Astrocyte of the hippocampus (primary cell): ENCODE measurements at regions not wholly inside any gene's neighbourhood (a gene's known extent, or its start where the extent isn't known, plus 50 kb on each side); places are given as distances from the start of the nearest gene placed in this dataset.
"Not testable (repeated sequence)": the region's sequence is repeated elsewhere in the genome, so short reads cannot be mapped to it uniquely, and the experiment has no call there.

ENCODE experiments used
- DNase-seq: peaks from one replicate; pipeline ENCODE4 v3.0.0; 2011; ENCODE audit warnings: low read depth, low spot score

DNA sequence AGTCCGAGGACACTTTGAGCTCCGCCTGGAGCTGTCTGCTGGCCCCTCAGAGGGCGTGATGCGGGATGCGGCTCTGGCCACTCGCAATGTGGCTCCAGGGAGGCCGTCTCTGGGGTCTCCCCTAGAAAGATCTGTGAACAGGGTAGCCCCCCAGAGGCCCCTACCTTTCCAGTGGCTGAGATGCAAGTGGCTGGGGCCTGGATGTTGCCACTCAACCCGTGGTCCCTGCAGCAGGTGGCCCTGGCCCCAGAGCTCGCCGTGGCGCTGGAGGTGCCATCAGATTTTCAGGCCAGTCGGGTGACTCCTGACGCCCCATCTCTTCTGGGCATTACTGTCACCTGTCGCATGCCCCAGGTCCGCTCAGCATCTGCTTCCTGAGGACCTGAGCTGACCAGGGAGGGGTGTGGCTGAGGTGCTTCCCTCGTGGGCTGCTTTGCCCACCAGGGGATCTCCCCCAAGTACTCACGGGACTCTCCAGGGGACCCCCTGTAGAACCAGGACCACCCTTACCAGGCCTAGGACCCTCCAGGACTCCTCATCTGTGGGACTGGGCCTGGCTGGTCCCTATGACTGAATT lies 102.1 kb upstream of the LRPAP1 start:
- DNase-seq: no peak

DNA sequence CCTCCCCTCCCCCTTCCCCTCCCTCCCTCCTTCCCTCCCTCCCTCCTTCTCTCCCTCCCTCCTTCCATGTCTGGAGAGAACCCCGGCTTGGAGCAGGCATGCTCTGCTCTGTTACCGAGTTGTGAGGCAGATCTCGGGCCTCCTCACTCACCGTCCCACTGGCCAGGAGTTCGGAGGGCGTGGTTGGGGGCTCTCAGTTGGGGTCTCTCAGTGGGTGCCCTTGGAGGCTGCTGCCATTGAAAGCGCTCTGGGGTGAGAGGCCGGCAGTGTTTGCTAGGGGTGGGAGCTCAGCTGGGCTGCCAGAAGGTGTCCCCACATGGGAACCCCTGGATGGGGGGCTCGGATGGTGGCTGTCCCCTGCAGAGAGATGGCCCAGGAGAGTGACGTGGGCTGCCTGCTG lies 101.1 kb upstream of the LRPAP1 start:
- DNase-seq: not testable (repeated sequence)

DNA sequence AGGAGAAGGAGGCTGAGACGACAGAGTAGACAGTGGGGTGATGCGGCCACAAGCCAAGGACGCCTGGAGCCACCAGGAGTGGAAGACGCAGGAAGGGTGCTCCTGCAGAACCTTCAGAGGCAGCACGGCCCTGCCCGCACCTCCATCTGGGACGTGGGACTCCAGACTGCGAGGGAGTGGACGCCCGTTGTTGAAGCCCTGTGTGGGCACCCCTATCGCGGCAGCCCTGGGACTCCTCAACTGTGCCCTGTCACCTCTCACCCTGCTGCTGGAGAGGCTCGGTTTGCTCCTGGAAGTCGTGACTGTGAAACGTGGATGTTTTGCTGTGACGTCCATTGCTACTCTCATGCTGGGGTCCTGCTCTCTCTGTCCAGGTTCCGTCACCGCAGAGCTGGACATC lies 100.6 kb upstream of the LRPAP1 start:
- DNase-seq: not testable (repeated sequence)

DNA sequence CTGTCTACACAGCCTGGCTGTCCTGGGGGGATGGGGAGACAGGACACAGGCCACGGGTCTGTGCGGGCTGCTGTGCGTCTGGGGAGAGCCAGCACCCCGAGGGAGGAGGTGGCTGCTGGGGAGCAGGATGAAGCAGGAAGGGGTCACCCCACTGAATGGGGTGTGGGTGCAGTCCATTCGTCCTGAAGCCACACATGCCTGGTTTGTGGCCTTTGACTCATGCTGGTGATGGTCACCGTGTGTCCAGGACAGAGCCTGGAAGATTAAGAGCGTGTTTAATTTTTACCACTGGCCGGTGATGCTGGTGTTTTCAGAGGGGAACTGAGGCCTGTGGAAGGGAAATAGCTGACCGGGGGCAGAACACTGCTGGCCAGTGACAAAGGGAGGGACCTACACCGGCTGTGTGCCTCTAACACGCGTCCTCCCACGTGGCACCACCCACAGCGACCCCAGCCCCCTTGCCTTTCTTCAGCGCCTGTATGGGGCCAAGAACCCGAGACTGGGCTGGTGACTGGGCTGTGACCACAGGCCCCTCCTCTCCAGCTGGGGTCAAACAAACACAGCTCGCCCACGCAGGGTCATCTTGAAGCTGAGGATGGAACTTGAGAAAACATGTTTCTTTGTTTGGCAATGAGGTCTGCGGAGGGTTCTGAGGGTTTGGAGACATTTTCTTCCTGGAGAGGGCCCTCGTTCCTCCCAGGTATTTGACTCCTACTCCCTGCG lies 99.5 kb upstream of the LRPAP1 start:
- DNase-seq: not testable (repeated sequence)

DNA sequence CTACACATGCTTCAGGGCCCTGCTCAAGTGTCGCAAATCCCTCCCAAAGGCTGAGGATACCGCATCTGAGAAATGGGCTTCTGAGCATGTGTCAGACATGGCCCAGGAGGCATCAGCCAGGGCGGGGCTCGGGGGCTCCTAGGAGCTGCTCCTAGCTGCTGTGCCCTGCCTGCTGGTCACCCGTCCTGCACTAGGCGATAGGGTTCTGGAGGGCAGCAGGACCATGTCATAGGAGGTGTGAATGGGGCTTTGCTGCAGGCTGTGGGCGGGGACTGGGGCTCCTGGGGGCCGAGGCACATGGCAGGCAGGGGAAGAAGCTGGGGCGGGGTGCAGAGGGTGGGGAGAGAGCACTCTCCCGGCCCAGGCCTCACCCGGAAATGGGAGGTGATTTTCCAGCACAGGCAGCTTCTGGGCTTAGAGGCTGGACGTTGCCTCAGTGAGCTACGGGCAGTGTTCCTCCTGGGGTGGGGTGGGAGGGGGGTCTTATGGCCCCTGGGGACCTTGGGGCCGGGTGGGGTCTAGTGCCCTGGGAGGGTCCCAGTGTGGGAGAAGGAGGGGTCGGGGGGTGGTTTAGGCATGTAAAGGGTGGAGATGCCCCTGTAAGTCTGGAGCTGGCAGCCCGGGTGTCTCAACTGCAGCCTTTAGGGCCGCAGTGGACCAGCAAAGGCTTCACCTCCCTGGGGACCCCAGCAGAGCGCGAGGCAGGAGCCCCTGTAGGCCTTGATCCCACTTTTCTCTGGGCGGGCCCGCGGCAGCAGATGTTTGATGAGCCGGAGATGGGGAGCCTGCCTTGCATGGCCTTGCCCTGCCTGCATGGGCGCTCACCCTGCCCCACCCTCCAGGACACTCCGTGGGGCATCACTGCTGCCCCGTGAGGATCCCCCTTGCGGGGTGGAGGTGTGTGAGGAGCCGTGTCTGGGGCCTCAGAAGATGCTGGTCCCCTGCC lies 98.6 kb upstream of the LRPAP1 start:
- DNase-seq: no peak

DNA sequence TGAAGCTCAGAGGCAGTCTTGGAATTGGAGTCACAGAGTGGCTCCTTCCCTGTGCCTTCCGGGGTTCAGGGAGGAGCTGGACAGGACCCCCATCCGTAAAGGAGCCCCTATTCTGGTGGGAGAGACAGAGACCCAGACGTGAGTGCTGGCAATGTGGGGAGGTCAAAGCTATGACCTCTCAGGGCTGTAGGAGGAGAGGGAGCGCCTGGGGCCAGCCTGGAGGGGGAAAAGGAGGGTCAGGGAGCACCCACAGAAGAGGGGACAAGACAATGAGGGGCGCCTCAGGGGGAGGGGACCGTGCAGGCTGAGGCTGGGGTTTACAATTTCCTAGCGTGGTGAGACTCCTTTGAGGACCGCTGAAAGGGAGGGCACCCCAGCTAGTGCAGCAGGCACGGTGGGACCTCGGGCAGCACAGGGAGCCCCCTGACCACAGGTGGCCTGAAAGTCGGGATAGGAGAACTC lies 97.9 kb upstream of the LRPAP1 start:
- no peak for DNase-seq

DNA sequence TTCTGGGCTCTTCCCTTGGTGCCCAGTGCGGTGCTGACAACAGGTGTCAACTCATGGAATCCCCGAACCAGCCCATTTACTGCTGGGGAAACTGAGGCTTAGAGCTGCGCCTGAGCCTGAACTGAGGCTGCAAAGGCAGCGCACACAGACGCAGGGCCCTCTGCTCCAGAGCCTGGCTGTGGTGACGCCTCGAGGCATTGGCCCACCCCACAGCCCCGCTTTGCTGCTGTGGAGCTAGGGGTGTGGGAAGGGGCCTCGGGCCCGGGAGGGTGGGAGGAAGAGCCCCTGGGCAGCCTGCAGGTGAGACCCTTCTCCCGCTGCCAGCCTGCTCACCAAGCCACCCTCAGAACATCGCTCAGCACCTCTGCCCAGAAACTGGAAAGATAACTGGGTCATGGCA lies 97.4 kb upstream of the LRPAP1 start:
- no peak for DNase-seq

DNA sequence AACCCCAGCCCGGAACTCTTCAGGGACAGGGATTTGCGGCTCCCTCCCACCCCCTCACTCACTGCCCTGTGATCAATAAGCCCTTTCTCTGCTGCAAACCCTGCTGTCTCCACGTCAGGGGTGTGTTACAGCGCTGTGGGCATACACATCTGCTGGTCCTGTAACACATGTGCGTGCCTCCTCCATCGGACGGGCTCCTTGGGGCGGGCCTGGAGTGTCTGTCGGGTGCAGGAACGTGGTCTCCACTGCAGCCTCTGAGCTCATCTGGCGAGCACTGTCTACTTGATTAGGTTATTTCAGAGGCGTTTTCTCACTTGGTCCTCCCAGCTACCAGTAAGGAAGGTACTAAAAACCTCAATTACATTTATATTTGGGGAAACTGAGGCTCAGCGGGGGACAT lies 97.0 kb upstream of the LRPAP1 start:
- not testable (repeated sequence) for DNase-seq

DNA sequence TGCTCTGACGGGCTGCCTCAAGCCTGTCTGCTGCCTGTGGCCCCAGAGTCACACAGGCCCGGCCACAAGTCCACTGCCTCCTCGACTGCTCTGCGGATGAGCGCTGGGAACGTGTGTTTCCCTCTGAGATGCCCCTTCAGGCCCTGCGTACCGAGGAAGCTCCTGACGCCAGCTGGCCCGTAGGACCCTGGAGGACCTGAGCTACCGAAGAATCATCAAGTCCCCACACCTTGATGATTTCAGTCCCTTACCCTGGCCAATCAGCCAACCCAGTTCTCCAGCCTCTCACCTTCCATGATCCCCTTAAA lies 96.6 kb upstream of the LRPAP1 start:
- no peak for DNase-seq

DNA sequence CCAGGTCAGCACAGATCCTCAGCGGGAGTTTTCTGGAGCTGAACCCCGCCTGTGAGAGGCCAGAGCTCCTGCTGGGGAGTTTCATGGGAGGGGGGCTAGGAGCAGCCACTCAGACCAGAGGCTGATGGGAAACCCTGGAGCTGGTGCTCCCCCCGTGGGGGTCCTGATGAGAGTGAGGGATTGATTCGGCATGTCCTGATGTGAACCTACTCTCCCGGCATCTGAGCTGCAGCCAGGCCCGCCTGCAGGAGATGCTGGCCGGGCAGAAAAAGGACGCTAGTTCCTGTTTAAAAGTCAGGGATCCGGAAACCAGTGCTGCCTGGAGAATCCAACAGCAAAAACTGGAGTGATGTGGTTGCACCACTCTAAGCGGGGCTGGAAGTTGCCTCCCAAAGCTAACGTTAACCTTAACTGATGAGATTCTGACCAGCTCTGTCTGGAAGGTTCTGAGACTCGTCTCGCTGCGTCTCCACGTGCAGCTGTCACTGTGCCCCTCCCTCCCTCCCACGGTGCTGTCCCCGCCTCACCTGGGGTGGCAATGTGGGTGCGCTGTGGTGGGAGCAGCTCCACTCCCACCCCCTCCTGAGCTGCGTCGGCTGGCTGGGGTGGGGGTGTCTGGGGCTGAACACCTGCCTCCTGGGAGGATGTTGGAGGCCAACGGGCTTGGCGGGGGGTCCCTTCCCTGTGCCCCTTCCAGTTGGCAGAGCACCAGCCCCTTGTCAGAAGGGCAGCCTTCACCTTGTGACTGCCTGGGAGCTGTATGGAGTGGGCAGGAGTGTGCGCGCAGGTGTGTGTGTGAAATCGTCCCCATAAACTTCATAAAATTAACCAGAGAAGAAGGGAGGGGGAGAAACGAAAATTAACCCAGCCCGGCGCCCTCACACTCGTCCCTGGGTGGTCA lies 96.0 kb upstream of the LRPAP1 start:
- not testable (repeated sequence) for DNase-seq

DNA sequence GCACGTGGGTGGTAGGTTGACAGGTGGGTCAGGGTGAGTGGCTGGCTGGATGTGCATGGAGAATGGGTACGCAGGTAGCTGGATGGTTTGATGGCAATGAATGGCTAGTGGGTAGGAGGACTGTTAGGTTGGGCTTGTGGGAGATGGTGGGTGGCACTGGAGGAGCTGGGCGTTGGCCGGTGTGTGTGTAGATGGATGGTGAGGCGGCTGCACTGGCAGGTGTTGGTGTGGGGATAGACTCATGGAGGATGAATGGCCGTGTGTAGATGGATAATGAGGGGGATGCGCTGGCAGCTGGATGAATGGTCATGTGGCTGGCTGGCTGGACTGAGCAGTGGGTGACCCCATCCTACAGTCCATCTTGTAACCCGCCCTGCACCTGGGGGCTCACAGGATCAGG lies 95.2 kb upstream of the LRPAP1 start:
- DNase-seq: not testable (repeated sequence)

DNA sequence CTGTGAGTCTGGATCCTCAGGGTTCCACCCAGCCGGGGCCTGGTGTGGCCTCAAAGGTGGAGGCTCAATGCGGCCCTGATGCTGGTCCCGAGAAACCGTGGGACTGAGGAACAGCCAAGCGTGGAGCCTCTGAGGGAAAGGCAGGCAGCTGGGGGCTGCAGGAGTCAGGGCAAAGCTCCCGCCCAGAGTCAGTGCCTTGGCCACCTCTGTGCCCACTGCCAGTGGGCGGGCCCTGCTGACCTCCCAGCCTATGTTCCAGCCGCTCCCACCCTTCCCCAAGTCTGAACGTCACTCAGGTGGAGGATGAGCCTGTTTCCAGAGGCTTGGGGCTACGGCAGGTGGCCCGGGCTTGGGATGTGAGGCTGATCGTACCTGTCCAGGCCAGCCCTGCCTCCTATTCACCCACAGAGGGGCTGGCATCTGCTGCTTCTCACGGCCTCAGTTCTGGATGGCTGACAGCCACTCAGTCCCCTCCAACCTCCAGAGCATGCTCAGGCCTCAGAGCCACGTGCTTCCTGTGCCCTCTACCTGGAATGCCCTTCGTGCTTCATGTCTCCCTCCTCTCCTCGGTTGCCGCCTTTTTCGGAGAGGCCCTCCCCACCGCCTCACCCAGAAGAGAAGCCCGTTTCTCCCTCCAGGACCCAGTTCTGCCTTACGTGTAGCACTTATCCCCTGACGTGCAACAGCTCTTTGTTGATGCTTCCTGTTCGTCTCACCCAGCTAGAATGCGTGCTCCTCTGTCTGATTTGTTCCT lies 94.1 kb upstream of the LRPAP1 start:
- DNase-seq: not testable (repeated sequence)

DNA sequence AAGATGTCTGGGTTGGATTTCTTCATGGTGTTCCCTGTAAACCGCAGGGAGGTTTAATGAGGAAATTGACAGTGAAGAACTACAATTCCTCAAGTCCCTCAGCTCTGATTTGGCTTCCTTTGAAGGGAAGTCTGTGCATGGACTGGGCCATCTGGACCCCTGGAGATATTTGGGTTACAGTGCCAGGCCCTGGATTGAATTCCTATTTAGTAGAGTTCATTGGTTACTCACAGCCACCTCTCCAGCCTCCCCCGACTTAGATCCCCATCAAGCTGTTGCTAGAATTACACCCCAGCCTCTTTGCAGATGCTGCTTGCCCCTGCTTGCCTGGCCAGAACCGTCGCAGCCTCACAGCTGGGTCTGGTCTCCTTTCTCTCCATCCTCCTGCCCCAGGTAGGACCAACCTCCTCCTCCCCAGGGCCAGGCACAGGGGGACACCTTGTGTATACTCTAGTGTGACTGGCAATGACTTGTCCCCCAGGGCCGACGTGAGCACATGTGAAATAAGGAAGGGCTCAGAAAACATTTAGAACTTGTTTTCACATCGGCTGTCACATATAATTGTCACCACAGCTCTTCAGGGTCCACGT lies 93.2 kb upstream of the LRPAP1 start:
- DNase-seq: not testable (repeated sequence)

DNA sequence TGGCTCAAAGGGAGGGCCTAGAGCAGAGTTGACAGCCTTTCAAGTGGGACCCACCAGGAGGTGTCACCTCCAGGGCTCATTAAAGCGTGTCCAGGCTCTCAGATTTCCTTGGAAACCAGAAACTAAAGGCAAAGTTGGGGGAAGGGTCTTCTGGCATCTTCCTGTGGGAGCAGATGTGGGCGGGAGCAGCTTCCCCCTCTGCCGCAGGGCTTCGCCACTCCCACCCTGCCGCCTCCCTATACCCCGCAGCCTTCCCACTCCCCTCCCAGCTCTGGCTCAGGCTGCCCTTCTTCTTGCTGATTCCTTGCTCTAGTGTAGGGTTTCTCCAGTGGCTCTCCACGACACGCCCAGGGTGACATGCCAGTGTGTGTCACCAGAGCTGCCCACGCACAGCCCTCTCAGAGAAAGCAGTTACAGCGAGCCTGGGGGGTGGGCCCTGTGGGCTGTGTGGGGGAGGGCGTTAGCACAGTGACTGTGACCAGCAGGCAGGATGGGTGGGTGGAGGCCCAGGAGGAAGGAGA lies 91.6 kb upstream of the LRPAP1 start:
- DNase-seq: not testable (repeated sequence)

DNA sequence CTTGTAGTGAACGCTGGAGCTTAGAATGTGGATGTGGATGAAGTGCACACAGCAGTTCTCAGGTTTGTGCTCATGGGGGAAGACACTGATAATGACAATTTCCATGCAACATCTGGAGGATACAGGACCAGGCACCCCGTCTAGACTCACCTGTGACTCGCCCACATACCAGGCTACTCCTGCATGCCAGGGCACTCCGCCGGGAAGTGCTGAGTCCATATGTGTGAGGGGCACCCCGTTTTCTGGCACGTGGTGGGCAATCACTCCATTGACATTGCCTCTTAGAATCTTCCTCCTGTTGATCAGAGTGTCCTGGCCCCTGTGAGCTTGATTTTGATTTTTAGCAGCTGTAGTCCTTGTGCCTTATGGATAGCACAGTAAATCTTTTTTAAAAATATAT lies 90.9 kb upstream of the LRPAP1 start:
- no peak for DNase-seq

DNA sequence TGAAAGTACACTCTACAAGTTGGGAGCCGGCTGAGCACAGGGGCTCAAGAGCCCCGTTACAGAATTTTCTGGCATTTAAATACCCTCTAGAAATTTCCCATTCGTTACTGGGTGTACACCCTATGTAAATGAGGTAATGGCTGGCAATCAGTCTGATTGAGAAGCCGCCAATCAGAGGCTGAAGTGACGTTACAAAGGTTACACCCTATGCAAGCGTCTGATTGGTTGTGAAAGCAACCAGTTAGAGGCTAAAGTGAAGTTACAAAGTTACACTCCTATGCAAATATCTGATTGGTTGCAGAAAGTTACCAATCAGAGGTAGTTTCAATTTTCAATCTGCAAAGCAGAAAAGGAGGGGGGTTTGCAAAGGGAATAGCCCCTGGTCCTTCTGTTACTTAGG lies 88.1 kb upstream of the LRPAP1 start:
- not testable (repeated sequence) for DNase-seq

DNA sequence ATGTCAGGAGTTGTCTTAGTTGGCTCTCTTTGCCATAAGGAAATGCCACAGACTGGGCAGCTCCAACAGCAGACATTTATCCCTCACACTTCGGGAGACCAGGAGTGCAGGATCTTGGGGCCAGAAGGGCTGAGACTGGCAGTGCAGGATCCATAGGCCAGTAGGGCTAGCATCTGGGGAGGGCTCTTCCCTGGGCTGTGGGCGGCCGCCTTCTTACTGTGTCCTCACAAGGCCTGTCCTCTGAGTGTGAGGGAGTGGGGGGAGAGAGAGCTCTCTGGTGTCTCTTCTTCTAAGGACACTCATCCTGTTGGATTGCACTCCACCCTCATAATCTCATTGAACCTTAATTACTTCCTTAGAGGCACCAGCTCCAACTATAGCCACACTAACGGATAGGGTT lies 87.5 kb upstream of the LRPAP1 start:
- DNase-seq: not testable (repeated sequence)

DNA sequence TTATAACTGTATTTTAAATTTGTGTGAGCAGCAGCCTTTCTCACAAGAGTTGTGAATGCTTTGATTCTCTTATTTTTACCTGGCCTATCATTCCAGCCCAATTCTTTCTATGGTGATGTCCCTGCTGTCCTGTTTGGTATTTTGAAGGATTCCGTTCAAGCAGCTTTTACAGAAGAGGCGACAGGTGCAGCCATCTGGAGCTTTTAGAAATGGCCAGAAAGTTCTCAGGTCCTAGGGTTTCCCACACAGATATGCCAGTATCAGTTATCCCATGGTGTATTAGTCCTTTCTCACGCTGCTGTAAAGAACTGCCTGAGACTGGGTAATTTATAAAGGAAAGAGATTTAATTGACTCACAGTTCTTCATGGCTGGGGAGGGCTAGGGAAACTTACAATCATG lies 86.1 kb upstream of the LRPAP1 start:
- not testable (repeated sequence) for DNase-seq

DNA sequence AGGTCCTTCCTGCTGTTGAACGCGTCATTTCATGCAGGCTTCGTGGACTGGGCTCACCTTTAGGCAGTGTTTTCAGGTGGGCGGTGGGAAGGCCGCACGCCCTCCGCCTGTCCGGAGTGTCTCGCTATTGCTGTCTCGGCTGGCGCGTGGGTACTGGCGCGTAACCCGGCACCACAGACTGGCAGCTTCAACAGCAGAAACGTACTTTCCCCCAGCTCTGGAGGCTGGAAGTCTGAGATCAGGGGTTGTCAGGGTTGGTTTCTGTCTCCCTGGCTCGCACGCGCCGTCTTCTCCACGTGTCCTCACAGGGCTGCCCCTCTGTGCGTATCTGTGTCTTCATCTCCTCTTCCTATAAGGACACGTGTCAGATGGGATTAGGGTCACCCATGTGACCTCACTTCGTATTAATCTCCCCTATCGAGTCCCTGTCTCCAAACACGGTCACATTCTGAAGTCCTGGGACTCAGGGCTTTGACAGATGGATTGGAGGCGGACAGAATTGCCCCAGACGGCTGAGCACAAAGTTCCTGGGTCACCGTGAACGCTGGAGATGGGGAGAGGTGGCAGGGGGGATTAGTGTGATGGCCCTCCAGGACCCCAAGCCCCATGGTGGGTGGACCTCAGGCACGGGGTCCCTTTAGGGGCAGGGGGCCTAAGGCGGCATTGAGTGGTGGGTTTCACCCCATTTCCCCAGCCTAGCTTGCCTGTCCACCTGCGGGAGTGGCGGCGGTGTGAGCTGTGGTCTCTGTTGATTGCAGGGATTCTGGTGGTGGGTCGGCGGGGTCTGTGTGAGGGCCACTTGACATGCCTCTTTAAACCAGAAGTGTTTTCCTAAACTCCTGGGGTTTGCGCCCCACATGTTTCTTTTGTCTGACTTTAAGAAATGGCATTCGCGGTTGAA lies 83.4 kb upstream of the LRPAP1 start:
- no peak for DNase-seq
